ENCODE measurements at regions not wholly inside any gene's neighbourhood (a gene's known extent, or its start where the extent isn't known, plus 50 kb on each side); places are given as distances from the start of the nearest gene placed in this dataset.

DNA sequence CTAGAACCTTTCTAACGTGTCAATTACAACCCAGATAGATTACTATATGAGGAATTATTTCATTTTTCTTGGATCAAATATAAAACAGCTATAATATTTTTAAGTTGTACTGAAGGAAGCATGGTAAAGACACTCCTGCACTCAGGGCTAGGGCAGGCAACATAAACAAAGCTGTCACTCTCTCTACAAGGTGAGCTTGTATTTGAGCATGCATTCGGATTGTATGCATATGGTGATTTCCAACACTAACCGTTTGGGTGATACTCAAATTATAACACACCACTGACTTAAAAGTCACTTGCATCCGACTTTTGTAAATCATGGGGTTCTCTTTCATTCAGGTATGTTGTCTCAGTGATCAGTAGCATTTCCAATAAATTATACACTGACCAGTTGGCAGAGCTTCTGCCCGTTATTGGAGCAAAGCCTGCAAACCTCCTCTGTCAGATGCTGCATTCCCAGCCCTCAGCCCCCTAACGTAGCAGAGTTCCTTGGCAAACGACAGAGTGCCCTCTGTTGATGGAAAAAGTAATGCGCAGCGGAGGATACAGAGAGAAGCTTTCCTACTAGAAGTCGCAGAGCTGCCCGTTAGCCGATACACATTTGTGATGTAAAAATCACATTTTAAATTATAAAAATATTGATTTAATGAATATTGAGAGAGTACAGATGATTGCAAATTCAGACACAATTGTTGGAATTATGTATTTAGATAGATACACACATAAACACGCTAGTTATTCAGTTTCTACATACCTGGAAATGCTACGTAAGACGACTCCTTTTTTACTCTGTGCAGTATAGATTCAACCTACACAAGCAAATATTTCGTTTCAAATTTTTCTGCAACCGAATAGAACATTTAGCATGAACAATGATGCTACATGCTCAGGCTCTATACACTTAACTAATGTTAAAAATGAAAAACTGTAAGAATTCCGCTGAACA, 173.9 kb upstream of the SP4 start (continued):
- TF ChIP-seq TCF7L2 (IDR thresholded peaks at IDR 0.05; ENCODE audit: borderline replicate concordance, extremely low read depth, insufficient read depth, insufficient read length) (no peak), ZFX (IDR thresholded peaks at IDR 0.05) (no peak), EZH2phosphoT487 (IDR thresholded peaks at IDR 0.05; ENCODE audit: borderline replicate concordance) (no peak), POLR2A (IDR thresholded peaks at IDR 0.05; ENCODE audit: borderline replicate concordance, extremely low read depth, insufficient read depth, insufficient read length) (no peak), RAD21 (IDR thresholded peaks at IDR 0.05; ENCODE audit: low read depth) (peak; percentile 81), EZH2 (IDR thresholded peaks at IDR 0.05) (no peak), JUND (IDR thresholded peaks at IDR 0.05) (no peak), CBX3 (IDR thresholded peaks at IDR 0.05; ENCODE audit: low read depth) (no peak), CEBPB (IDR thresholded peaks at IDR 0.05; ENCODE audit: low read depth) (no peak), POLR2AphosphoS5 (IDR thresholded peaks at IDR 0.05; ENCODE audit: low read depth, low read length) (no peak)
- TF ChIP-seq, protein P1, sequence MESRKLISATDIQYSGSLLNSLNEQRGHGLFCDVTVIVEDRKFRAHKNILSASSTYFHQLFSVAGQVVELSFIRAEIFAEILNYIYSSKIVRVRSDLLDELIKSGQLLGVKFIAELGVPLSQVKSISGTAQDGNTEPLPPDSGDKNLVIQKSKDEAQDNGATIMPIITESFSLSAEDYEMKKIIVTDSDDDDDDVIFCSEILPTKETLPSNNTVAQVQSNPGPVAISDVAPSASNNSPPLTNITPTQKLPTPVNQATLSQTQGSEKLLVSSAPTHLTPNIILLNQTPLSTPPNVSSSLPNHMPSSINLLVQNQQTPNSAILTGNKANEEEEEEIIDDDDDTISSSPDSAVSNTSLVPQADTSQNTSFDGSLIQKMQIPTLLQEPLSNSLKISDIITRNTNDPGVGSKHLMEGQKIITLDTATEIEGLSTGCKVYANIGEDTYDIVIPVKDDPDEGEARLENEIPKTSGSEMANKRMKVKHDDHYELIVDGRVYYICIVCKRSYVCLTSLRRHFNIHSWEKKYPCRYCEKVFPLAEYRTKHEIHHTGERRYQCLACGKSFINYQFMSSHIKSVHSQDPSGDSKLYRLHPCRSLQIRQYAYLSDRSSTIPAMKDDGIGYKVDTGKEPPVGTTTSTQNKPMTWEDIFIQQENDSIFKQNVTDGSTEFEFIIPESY (IDR thresholded peaks at IDR 0.05; ENCODE audit: extremely low read depth, insufficient replicate concordance, low read length), result no peak
- TF ChIP-seq, protein P2, sequence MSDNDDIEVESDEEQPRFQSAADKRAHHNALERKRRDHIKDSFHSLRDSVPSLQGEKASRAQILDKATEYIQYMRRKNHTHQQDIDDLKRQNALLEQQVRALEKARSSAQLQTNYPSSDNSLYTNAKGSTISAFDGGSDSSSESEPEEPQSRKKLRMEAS (IDR thresholded peaks at IDR 0.05), result no peak

All from HCT116 (cell line).